HG03108 (cell line): ENCODE measurements at regions not wholly inside any gene's neighbourhood (a gene's known extent, or its start where the extent isn't known, plus 50 kb on each side); places are given as distances from the start of the nearest gene placed in this dataset.
"Not testable (repeated sequence)": the region's sequence is repeated elsewhere in the genome, so short reads cannot be mapped to it uniquely, and the experiment has no call there.

Source experiments
- ATAC-seq: cut with Tn5 transposase; IDR thresholded peaks from one replicate; pipeline ENCODE4 v1.9.1; 2021; ENCODE audit warnings: moderate library complexity; ENCODE audit not compliant: unreplicated experiment

DNA sequence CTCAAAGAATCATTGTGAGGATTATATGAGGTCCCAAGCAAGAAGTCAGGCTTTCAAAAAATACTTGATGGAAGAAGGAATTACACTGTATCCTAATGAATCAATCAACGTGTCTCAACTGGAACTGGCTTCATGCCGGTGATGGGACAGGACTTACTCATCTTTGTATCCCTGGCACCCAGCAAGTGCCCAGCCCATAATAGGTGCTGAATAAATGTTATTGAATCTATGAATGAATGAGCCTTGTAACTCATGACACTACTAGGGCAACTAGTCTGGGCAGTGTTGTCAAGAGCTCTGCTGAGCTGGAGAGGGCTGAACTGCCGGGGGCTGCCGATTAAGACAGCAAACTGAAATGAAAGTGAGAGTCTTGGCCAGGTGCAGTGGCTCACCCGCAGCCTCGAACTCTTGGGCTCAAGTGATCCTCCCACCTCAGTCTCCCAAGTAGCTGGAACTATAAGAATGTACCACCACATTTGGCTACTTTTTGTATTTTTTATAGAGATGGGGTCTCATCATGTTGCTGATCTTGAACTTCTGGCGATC, 87.2 kb upstream of the KIF5B start:
- no peak for ATAC-seq

DNA sequence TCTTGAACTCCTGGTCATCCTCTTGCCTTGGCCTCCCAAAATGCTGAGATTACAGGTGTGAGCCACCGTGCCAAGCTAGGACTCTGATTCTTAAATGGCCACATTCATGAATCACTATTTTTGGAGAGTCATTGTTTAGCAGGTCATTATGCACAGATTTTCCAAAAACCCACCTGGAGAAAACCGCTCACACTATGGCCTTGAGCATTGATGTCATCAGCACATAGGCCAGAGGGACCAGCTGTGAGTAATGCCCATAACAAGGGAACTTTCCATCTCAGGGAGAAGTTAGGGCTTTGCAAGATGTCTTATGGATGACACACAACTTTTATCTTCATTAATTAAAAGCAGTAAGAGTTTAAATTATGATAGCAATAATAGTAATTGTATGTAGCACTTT, 86.4 kb upstream of the KIF5B start:
- no peak for ATAC-seq

DNA sequence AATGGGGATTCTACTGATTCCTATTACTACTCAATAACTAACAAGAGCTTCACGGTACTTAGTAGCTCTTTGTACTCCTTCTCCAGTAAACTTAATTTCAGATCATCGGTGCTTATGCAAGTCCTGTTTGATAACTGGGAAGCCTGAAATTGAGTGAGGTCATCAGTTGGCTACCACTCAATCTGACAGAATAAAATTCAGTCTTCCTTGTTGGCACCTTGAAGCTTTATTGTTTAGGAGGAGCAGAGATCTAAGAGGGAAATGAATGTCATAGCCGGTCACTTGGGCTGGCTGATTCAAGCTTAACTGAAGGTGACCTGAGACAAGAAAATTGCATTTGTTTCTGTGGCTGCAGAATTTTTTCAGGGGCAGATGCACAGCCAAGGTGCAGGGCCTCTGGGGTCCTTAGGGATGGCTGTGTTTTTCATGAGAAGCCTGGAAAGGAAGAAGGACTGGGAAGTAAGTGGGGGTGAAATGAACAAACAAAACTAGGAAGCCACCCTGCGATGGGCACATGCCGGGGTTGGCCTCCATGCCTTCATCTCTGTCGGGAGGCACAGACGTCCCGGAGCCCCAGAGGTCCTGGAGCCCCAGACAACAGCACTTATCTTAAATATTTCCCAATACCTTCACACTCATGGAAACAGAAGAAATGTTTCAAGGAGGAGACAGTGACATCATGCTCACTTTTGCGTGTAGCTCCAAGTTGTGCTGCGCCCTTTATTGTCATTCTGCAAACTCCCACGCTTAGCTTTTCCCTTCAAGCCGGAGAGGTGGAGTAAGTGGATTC, 85.0 kb upstream of the KIF5B start:
- no peak for ATAC-seq

GRCh38 chr10:32140403-32140802, 84.2 kb upstream of the KIF5B start:
- no peak for ATAC-seq

DNA sequence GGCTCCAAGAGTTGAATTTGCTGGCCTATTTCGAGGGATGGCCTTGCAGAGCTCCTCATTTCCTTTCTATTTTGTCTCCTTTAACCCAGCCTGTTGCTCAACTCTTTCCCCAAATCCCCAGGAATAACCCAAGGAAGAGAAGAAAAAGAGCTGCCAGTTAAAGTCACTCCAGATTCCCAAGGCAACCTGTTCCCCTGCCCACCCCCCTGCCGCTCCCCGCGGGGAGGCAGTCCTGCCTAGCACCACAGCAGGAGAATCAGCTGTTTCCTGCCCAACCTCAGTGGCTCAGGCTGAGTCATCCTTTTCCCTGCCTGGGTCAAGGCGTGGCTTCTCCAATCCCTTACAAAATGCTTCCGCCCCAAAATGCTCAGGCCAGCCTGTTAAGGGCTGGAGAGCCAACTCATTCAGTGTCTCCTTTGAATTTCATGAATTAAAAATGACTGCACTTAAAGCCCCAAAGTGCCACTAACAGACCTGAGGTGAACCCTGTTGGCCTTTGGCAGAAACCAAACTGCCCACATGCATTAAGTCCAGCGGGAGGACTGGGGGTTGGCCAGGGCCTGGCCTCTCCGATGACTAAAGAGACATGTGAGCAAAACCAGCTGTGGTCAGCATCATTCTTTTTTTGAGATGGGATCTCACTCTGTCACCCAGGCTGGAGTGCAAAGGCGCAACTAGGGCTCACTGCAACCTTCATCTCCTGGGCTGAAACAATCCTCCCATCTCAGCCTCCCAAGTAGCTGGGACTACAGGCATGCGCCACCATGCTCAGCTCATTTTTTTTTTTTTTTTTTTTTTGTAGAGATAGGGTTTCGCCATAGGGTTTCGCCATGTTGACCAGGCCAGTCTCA, 83.2 kb upstream of the KIF5B start:
- no peak for ATAC-seq

DNA sequence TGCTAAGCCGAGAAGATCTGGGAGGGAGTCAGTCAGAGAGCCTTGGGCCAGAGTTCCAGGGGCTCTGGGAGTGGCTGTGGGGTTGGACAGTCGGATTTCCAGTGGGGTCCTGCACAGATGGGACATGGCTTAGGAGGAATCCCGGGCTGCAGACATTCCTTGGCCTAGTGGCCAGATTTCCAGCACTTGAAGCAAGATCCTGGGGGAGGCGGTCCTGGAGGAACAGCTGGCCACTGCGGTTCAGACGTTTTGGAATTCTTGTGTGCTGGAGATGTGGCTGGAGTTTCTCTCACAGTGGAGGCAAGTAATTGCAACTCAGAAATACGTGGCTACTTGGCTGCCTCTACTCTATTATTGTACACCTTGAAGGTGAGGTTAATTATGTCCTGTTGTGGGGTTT, 80.7 kb upstream of the KIF5B start:
- not testable (repeated sequence) for ATAC-seq

GRCh38 chr10:32135796-32136195, 79.6 kb upstream of the KIF5B start:
- ATAC-seq = not testable (repeated sequence)

- ATAC-seq = no peak
Measured at GRCh38 chr10:32132357-32132946, 76.2 kb upstream of the KIF5B start.

DNA sequence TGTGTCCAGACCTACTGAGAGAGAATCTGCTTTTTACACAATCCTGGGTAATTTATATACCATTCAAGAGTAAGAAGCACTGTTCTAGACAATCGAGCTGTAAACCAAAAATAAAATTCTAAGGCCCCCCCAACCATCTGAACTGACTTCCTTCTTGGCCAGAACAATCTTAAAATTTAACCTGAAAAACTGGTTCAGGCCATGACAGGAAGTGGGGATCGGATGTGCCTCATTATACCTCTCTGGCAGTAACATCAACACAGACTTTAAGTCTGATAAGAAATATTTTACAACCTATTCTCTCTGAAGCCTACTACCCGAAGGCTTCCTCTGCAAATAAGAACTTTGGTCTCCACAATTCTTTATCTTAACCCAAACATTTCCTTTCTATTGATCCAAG, 75.2 kb upstream of the KIF5B start:
- ATAC-seq = no peak

DNA sequence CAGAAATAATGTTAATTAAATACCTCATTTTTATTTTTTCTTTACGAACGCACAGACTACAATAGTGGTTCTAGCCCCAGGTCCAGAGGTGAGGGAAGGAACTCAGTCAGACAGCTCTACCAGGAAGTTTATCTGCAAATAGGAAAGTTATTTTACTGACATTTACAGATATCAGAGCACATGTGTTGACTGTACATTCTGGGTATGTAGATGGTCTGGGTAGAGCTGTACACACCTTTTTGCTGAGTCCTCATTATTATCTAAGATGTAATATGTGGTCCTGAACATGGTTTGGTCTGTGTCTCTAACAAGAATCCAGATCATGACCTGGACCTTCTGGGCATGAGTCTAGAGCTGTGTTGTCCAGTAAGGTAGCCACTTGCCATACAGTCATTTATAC, 74.6 kb upstream of the KIF5B start:
- ATAC-seq = no peak

GRCh38 chr10:32125023-32125422, 68.8 kb upstream of the KIF5B start:
- no peak for ATAC-seq

DNA sequence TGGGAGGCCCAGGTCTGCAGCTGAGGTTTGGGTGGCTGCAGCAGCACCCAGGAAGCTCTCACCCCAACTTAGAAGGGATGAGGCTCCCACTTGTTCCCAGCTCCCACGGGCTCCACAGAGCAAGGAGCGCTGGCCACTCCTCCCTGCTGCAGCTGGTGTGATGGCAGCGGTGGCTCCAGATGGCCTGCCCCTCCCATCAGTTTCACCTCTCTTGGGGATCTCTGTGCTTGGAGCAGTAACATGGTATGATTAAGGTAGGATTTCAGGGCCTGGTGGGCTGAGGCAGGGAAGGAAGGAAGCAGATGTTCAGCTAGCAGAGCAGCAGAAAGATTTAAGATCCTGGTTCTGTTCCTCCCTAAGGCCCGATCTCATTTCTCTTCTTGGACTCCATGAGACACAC, 66.8 kb upstream of the KIF5B start:
- ATAC-seq = no peak

DNA sequence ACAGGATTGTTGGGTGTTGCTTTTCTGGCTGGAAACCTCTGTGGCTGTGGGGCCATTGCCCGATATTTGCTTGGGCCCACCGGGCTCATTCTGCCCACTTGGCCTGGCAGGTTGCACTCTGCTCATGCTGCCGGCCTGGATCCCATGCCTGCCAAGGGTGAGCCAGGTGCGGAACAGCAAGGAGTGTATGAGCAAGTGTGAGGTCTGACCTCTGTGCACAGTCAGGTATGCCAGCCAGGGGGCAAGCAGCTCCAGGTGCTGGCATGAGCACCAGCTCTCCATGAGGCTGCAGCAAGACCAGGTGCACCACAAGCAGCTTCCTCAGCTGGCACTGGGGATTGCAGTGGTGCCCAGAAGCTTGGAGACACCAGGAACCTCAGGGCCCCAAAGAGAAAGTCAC, 65.4 kb upstream of the KIF5B start:
- ATAC-seq = no peak

GRCh38 chr10:32120147-32120546, 63.9 kb upstream of the KIF5B start:
- no peak for ATAC-seq

GRCh38 chr10:32114508-32114907, 58.3 kb upstream of the KIF5B start:
- ATAC-seq = no peak

DNA sequence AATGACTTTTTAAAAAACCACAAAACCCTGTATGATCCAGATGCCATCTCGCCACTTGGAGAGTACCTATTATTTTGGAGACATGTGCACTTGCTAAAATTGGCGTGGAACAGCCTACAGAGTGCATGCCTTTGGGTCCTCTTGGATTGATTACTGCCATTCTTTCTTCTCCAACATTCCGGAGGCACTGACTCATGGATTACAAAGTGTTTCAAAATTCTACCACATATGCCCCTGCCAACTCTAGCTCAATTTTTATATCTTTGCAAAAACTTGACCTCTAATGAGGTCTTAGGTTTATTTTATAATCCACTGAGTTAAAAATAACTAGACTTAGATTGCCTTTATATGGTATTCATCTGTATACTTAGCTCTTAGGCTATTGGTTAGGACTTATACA, 55.8 kb upstream of the KIF5B start:
- ATAC-seq = no peak

DNA sequence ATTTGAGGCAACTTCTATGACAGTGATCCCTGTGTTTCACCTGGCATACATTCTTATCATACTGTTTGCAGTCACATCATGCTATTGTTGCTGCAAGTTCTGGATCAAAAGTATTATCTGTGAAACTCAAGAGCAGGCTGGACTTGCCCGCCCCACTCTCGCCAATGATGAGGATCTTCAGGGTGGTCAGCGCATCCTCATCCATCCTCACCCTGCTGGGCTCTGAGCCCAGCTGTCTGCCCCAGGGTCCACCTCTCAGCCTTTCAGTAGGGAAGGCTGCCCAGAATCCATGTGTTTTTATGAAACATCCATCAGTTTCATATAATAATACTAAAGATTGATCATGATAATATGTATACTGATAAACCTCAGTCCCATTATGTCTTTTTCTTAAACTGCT, 55.4 kb upstream of the KIF5B start:
- no peak for ATAC-seq

- no peak for ATAC-seq
Measured at GRCh38 chr10:32110790-32111189, 54.6 kb upstream of the KIF5B start.

DNA sequence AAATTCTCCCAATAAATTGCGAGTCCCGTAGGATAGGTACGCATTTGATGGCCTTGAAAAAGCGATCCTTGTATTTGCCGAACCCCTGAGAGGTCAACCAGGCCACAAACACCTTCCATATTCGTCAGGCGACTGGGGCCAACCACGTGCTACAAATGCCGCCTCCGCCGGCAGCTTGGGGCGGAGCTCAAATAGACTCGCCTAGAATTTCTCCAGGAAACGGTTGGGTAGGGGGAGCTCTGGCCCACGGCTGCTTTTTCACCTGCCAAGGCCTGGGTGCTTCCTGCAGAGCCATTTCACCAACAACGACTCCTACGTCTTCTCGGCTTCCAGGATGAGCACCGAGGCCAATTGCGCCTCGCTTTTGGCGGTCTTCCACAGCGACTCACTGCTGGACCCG, 53.4 kb upstream of the KIF5B start:
- no peak for ATAC-seq
